Thymus (tissue), 11 donors: ENCODE measurements at regions not wholly inside any gene's neighbourhood (a gene's known extent, or its start where the extent isn't known, plus 50 kb on each side); places are given as distances from the start of the nearest gene placed in this dataset.

ENCODE experiments used
- DNase-seq, 9 donors: peaks; one replicate each; pipeline ENCODE4 v3.0.0-alpha.2; 2013; ENCODE audit warnings: low spot score in 9 of 9, low read depth in 6 of 9, missing footprints in 1 of 9
- H3K27ac ChIP-seq, 2 donors: one replicate each; pipeline ENCODE4 v1.5.1; 2013; ENCODE audit warnings: control low read depth in 1 of 2, low read depth in 1 of 2, low read length in 1 of 2, mild to moderate bottlenecking in 1 of 2, moderate library complexity in 1 of 2
- H3K27me3 ChIP-seq, 2 donors: one replicate each; pipeline ENCODE4 v1.5.1; 2013; ENCODE audit warnings: low read length in 1 of 2; ENCODE audit not compliant: control insufficient read depth in 2 of 2, insufficient read depth in 1 of 2
- H3K36me3 ChIP-seq, 2 donors: one replicate each; pipeline ENCODE4 v1.5.1; 2013; ENCODE audit warnings: low read length in 1 of 2, mild to moderate bottlenecking in 1 of 2, moderate library complexity in 1 of 2; ENCODE audit not compliant: control insufficient read depth in 2 of 2, insufficient read depth in 2 of 2
- H3K4me1 ChIP-seq, 2 donors: one replicate each; pipeline ENCODE4 v1.5.1; 2013; ENCODE audit warnings: low read length in 2 of 2; ENCODE audit not compliant: control insufficient read depth in 2 of 2, insufficient read depth in 2 of 2
- H3K4me3 ChIP-seq, 2 donors: one replicate each; pipeline ENCODE4 v1.5.1; 2013; ENCODE audit warnings: low read length in 2 of 2, control low read depth in 1 of 2, mild to moderate bottlenecking in 1 of 2
- H3K9me3 ChIP-seq, 2 donors: one replicate each; pipeline ENCODE4 v1.5.1; 2013; ENCODE audit warnings: low read length in 1 of 2, mild to moderate bottlenecking in 1 of 2; ENCODE audit not compliant: control insufficient read depth in 2 of 2, insufficient read depth in 1 of 2
- WGBS: extraction: QIAGEN DNeasy Blood & Tissue Kit; methylation state at CpG from one replicate; pipeline ENCODE4 v1.1.7; 2013; 5-methylcytosine and 5-hydroxymethylcytosine counted together
- donor health status: healthy.

DNA sequence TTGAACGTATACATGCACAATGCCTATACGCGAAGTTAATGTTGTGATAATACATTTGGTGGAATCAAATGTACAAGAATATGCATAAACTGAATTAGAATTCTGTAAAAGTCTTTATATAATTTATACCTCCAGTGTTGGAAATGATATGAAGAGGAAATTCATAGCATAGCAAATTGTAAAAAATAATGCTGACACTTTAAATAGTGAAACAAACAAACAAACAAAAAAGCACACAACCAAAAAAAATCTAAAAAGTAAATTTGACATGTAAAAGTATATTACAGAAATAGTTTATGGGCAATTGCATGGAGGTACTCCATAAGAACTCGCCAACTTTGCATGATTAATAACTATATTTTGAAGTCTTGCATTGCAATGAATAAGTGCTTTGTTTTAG is 780.9 kb downstream of the TBC1D32 start:
- Histone ChIP-seq H3K4me3 (no peak overlapping the region), H3K36me3 (no peaks in the 10 kb centered on the region), H3K27me3 (no peaks in the 10 kb centered on the region), H3K27ac (no peak overlapping the region), H3K9me3 (no peaks in the 10 kb centered on the region), H3K4me1 (no peaks in the 10 kb centered on the region)
- DNase-seq: no peak
- 93% methylated on average over 4 of the region's 4 CpGs for WGBS

DNA sequence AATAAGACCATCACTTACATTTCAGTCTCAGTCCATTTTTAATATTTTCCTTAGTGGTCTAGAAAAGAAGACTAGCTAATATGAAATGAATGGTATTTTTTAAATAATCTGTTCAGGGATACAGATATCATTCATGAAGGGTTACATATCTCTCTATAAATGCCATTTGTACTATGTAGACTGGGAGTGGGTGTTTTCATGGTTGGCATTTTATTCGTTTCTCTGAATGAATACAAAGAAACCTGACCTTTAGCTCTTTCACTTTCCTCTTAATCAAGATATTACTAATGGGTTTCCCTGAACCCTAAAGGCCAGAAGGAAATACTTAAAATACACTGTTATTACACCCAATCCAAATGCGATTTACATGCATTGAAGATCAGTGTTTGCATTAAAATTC is 788.9 kb downstream of the TBC1D32 start:
- Histone ChIP-seq H3K36me3 (no peaks in the 10 kb centered on the region), H3K9me3 (no peaks in the 10 kb centered on the region), H3K27me3 (no peaks in the 10 kb centered on the region), H3K27ac (no peak overlapping the region), H3K4me3 (no peak overlapping the region), H3K4me1 (no peaks in the 10 kb centered on the region)
- whole genome bisulfite sequencing: 85% methylated on average over 2 of the region's 2 CpGs
- DNase-seq: no peak

DNA sequence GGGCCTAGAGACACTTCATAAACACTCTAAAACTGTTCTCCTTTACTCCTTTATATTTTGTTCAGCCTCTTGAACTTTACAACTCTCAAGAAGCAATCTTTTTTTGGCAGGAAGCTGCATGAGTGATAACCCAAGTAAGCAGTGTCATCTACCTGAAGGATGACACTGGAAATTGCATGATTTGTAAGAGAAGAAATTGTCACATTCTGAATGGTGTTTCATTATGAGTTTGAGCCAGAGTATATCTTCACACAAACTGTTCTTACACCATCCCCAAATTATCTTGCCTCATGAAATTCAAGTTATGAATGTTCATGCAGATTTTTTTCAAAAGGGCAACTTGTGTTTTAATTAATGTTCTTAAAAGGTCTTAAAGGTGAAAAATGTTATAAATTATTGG is 799.3 kb downstream of the TBC1D32 start:
- H3K36me3 ChIP-seq: no peaks in the 10 kb centered on the region
- H3K4me3 ChIP-seq: no peak overlapping the region
- no peaks in the 10 kb centered on the region for H3K4me1 ChIP-seq
- H3K9me3 ChIP-seq: no peaks in the 10 kb centered on the region
- no peaks in the 10 kb centered on the region for H3K27me3 ChIP-seq
- no peak overlapping the region for H3K27ac ChIP-seq
- no peak for DNase-seq

DNA sequence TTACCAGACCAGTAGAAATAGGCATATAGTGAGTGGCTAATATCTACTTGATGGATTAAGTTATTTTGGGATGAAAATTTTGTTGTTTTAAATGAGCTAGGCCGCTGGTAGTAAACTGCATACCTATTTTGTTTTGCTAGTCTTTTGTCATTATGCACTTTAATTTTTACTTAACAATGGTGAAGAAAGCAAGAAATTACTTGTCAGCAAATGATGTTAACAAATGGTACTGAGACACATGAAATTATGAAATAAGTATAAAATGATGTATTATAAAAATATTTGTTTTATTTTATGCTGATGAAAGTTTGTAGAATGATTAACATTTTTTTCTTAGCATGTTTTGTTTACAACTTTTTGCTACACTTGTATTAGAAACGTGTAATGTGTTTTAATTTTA is 807.7 kb downstream of the TBC1D32 start:
- no peaks in the 10 kb centered on the region for H3K4me1 ChIP-seq
- H3K27me3 ChIP-seq: no peaks in the 10 kb centered on the region
- no peak for DNase-seq
- no peak overlapping the region for H3K27ac ChIP-seq
- peaks cover 0 to 7% of the 10 kb centered on the region in 2 donors for H3K9me3 ChIP-seq
- no peaks in the 10 kb centered on the region for H3K36me3 ChIP-seq
- no peak overlapping the region for H3K4me3 ChIP-seq
- 94% methylated on average over 2 of the region's 2 CpGs for WGBS

DNA sequence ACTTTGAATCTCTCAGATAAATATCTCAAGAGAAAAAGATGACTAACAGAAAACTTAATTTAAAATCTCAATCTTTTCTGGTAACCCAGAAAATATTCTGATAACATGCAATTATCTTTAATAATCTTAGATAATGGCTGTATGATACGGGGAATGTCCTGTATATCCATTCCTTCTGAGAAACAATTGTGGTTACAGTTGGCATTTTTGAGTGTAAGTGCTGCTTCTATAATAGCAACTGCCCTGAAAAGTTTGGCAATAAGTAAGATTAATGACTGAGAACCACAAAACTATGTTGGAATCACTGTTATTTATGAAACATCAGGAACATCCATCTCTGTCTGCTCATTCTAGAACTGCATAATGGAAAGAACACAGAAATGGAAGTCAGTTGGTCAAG is 819.7 kb downstream of the TBC1D32 start:
- 93% methylated on average over 1 of the region's 1 CpG for WGBS
- no peak for DNase-seq
- H3K9me3 ChIP-seq: no peaks in the 10 kb centered on the region
- no peaks in the 10 kb centered on the region for H3K27me3 ChIP-seq
- H3K4me1 ChIP-seq: no peaks in the 10 kb centered on the region
- no peak overlapping the region for H3K27ac ChIP-seq
- no peak overlapping the region for H3K4me3 ChIP-seq
- no peaks in the 10 kb centered on the region for H3K36me3 ChIP-seq

DNA sequence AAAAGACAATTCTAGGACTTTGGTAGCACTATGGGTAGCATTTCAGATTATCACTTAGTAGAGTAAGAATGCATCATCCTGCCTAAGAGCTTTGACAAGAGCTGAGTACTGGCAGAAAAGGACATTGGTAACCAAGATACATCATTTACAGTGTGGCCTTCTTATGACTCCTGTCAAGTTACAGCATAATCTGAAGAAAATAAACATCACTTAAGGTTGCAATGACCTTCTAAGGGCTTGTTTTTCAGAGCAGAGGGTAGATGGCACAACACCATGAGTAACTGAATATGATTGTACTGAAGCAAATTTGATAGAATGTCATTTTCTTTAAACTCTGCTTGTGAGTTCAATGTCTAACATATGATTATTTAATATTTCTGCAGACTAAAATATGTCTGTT is 822.6 kb downstream of the TBC1D32 start:
- Histone ChIP-seq H3K4me3 (no peak overlapping the region), H3K36me3 (no peaks in the 10 kb centered on the region), H3K27ac (no peak overlapping the region), H3K27me3 (no peaks in the 10 kb centered on the region), H3K9me3 (no peaks in the 10 kb centered on the region), H3K4me1 (no peaks in the 10 kb centered on the region)
- DNase-seq: no peak

DNA sequence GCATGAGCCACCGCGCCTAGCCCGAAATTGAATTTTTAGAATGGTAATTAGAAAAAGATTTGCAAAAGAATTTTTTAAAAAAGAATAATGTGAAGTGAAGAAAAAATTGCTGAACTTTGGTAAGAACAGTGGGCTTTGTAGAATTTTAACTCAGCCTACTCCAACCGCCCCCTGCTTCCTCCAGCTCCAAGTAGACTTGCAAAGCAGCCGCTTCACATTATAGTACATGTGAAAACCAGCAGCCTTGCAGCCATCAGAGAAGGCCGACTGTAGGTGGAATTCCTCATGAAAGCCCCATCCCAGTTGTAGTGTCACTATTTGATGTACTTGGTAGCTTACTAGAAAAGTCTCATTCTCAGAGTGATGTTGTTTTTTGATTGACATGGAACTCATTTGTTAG is 835.6 kb downstream of the TBC1D32 start:
- Histone ChIP-seq H3K9me3 (no peaks in the 10 kb centered on the region), H3K36me3 (no peaks in the 10 kb centered on the region), H3K27me3 (no peaks in the 10 kb centered on the region), H3K4me3 (no peak overlapping the region), H3K4me1 (no peaks in the 10 kb centered on the region), H3K27ac (no peak overlapping the region)
- 95% methylated on average over 6 of the region's 6 CpGs for WGBS
- DNase-seq: no peak

DNA sequence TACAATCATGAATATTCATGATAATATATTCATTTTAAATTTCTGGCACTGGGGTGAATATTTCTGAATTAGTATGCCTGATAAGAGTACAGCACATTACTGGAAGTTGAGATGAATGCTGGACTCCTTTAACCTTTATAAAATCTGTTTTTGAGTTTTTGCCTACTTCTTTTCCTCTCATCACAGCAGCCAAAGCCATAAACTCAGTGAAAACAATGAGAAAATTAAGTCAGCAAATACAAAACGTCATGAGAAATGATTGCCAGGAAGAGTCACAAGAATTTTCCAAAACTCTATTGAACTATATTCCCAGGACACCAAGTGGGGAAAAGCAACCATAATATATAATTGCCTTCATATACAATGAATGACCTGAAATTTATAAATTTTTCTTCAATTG is 837.6 kb downstream of the TBC1D32 start:
- H3K9me3 ChIP-seq: no peaks in the 10 kb centered on the region
- 39% methylated on average over 1 of the region's 1 CpG for WGBS
- H3K27me3 ChIP-seq: no peaks in the 10 kb centered on the region
- DNase-seq: no peak
- H3K36me3 ChIP-seq: no peaks in the 10 kb centered on the region
- H3K4me1 ChIP-seq: no peaks in the 10 kb centered on the region
- H3K27ac ChIP-seq: no peak overlapping the region
- H3K4me3 ChIP-seq: no peak overlapping the region

DNA sequence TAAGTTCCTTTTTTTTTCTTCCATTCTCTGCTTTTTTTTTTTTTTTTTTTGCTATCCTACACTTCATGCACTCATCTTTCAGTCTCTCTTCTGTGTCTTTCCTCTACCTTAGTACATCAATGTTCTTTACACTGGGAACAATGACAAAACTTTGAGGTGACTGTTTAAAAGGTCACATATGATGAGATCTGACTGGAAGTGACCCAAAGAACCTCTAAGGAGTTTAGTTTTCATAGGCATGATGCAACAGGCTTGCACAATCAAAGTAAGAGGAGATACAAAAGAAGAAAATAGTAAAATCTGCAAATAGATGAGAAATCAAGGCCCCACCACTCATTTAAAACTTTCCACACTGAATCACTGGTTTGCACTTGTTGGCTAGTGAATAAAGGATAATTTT is 840.8 kb downstream of the TBC1D32 start:
- no peak overlapping the region for H3K27ac ChIP-seq
- no peak overlapping the region for H3K4me3 ChIP-seq
- H3K4me1 ChIP-seq: no peaks in the 10 kb centered on the region
- no peaks in the 10 kb centered on the region for H3K9me3 ChIP-seq
- no peaks in the 10 kb centered on the region for H3K36me3 ChIP-seq
- H3K27me3 ChIP-seq: no peaks in the 10 kb centered on the region
- no peak for DNase-seq

DNA sequence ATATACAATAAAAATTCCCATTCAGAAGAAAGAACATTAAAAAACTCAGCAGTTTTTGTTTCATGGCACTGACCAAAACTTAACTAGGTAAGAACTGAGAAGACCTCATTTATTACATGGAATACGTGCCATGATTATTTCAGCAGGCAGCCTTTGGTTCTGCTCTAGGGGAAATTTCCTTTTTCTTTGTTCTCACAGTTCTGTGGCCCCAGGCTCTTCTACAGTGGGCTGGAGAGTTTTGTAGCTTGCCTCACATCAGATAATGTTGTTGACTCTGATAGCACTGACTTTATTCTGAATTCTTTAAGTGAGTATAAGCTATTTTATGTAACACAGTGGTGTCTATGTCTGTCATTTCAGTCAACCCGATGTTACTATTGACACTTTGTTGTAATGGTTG is 844.3 kb downstream of the TBC1D32 start:
- H3K4me3 ChIP-seq: no peak overlapping the region
- H3K4me1 ChIP-seq: no peaks in the 10 kb centered on the region
- no peaks in the 10 kb centered on the region for H3K9me3 ChIP-seq
- 87% methylated on average over 2 of the region's 2 CpGs for WGBS
- no peaks in the 10 kb centered on the region for H3K36me3 ChIP-seq
- DNase-seq: no peak
- no peak overlapping the region for H3K27ac ChIP-seq
- H3K27me3 ChIP-seq: no peaks in the 10 kb centered on the region
